HG03558 (cell line): ENCODE measurements at regions not wholly inside any gene's neighbourhood (a gene's known extent, or its start where the extent isn't known, plus 50 kb on each side); places are given as distances from the start of the nearest gene placed in this dataset.

Experiments
- ATAC-seq: cut with Tn5 transposase; IDR thresholded peaks from one replicate; pipeline ENCODE4 v1.9.1; 2021; ENCODE audit warnings: moderate number of reproducible peaks; ENCODE audit not compliant: unreplicated experiment; ENCODE audit errors: extremely low read depth

DNA sequence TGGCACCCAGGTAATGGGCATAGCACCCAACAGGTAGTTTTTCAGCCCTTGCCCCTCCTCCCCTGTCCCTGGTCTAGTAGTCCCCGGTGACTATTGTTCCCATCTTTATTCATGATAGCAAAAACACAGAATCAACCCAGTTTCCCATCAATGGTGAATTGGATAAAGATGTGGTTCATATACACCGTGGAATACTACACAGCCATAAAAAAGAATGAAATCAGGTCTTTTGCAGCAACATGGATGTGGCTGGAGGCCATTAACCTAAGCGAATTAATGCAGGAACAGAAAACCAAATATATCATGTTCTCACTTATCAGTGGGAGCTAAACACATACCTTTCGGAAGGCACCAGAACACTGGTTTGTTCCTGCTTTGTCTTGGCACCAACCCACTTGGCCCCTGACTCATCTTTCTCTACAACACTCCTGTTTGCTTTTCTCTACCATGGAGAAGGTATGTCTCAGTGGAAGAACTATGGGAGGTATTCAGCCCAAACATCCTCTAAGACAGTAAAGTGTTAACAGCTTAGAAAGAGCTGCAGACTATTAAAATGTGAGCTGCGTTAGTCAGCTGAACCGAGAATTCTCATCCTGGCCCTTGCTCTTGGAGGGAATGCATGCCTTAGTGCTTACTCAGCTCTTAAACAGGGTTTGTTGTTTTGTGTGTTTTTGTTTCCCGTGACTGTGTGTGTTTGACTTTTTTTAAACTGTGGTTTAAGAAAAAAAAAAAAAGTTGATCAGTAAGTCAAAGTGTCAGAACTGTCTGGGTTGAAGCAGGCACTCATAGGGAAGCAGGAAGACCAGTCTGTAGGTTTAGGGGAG, 203.0 kb downstream of the TOMM20 start:
- no peak for ATAC-seq

DNA sequence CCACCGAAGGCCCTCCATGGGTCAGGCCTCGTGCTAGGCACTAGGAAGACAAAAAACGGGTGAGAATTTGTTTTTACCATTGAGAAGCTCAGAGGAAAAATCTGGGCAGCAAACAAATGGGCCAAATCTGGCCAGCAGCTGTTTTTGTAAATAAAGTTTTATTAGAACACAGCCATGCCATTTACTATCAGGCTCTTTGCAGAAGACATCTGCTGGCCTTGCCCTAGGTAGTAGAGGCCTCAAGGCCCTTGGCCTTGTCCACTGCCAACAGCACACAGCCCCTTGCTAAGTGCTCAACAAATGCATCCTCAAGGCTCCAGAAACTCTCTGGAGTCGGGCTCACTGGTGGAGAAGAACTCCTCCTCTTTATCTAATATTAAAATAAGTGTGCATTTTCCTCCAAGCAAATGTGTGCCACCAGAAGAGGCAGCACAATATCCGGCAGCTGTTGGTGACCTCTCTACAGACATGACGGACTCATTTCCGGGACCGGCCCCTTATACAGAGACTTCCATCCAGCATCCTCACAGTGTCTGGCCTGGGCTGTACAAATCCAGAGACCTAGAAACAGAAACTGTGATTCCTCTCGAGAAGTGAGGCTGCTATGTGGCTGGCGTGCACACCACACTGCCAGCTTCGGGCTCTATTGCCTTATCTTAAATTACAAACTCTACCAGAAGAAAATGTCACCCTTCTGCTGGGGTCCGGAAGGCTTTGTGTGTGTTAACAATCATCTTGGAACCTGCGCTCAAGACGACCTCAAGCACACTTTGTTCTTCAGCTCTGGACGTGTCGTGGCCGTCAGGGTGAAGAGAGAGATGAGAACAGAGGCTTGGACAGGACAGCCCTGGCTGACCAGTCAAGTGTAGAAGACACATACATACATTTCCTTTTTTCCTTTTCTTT, 203.9 kb downstream of the TOMM20 start:
- no peak for ATAC-seq

DNA sequence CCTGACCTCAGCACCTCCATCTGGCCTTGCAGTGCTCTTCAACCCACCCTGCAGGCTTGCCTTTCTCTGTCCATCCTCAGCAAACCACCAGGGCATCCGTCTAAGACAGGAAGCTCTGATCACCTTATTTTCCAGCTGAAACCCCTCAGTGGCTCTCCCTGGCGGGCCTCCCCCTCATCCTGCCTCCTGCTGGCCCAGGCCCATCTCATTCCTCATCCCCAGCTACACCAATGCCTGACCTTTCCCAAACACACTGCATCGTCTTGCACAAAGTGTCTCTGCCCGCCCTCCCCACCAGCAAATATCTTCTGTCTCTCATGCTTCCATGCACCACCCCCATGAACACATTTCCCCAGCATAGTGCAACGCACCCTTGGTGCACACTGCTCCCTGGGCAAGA, 205.0 kb downstream of the TOMM20 start:
- ATAC-seq = no peak

DNA sequence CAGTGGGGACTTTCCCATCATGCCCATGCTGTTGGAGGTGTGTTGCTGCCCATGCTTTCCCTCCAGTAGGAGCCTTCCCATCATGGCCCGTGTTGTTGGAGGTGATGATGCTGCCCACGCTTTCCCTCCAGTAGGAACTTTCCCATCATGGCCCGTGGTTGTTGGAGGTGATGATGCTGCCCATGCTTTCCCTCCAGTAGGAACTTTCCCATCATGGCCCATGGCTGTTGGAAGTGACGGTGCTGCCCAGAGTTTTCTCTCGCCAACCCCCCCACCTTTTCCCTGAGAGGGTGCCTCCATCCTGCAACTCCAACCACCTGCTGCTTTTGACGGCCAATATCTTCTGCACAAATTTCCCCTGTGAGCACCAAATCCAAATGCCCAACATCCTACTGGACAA, 205.7 kb downstream of the TOMM20 start:
- no peak for ATAC-seq

DNA sequence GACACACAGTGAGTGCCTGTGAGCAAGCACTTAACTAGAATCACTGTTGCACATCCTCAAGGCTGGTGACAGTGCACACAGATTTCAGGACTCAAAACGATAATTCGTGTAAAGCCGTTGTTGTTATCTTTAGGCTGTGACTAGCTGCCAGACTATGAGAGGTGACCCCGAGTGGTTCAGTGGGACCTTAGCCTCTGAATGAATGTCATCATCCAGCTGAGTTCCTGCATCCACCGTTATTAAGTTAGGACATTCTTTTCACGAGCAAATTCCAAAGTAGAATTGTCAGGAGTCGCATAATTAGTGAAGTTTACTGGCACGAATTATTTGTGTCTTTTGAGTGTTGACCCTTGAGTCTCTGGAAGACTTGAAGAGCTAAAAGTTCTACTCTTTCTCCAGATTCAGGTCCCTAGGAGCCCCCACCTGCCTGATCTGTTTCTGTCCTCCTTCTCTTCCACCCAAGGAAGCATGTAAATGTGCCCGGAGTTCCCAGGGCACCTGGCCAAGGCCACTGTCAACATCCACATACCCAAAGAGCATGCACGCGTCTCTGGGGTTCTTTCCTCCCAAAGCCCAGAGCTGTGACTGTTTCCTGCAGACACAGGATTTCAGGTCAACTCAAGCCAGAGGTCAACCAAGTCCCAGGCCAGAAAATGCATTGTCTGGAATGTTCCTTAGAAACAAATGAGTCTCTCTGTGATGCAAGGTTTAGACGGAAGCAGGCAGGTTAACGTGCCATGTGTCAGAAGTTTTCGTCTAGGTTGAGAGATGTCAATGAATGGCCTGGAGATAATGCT, 207.2 kb downstream of the TOMM20 start:
- no peak for ATAC-seq

DNA sequence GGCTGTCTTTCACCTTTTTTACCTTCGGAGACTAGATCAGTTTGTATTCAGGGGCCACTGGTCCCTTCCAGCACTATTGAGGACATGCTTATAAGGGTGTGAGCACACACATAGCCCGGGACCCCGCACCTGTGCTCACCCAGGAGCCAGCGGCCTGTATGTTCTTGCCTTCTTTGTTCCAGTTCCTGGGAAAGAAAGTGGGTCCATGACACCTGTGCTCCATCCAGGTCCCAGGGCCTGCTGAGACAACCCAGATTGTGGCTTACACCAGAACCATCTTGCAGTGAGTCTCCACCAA, 207.8 kb downstream of the TOMM20 start:
- ATAC-seq = no peak

DNA sequence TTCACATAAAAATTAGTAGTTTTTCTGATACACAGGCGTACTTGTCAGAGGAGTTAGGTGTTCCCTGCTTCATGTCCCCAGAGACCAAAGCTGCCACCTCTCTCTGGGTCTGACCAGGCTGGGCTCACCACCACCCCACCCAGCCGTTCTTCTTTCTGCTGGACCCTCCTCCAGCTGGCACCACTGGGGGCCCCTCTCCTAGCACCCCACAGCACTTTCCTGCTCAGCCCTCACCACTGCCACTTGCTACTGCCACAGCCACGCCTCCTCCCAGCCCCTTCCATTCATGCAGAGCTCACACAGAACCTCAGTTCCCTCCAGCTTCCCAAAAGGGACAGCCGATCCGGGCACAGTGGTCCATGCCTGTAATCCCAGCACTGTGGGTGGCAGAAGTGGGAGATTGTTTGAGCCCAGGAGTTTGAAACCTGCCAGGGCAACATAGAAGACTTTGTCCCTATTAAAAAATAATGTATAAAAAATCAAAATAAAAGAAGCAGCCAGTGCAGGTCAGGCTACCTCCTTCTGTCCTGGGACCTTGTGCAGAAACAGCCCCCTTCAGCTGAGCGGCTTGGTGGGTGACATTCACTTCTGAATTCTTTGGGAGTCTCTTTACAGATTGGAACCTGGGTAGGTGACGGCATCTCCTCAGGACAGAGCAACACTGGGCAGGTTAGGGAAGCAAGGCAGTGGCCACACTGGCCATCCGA, 208.3 kb downstream of the TOMM20 start:
- no peak for ATAC-seq

DNA sequence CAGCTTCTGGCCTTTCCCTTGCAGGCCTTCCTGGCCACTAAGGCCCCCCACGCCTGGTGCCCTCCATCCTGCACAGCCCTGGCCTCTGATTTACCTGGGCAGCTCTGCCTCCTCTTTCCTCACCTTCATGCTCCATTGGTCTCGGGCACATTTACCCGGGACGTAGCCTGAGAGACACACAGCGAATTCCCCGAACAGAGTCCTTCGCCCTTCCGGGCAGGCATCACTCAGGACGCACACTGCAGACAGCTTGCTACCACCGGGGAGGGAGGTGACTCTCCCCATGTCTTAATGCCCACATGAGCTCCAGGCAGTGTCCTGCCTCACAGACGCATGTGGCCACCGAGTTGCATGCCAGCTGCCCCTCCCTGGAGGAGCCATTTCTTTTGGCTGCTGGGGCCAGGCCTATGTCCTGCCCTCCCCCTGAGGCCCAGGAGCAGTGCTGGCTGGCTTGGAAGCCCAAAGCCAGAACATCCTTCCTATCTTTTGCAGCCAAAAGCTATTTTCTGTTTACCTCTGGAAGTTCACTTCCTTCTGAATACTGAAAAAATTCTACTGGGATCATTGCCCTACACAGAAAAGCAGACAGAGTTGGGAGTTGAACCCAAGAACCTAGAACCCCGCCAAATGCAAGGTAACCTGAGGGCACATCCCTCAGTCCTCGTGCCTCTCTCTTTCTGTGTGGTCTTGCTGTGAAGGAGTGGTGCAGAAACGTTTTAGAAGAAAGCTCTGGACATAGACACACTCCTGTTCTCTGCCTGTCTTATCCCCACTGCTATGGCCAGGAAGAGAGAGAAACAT, 209.5 kb downstream of the TOMM20 start:
- no peak for ATAC-seq

DNA sequence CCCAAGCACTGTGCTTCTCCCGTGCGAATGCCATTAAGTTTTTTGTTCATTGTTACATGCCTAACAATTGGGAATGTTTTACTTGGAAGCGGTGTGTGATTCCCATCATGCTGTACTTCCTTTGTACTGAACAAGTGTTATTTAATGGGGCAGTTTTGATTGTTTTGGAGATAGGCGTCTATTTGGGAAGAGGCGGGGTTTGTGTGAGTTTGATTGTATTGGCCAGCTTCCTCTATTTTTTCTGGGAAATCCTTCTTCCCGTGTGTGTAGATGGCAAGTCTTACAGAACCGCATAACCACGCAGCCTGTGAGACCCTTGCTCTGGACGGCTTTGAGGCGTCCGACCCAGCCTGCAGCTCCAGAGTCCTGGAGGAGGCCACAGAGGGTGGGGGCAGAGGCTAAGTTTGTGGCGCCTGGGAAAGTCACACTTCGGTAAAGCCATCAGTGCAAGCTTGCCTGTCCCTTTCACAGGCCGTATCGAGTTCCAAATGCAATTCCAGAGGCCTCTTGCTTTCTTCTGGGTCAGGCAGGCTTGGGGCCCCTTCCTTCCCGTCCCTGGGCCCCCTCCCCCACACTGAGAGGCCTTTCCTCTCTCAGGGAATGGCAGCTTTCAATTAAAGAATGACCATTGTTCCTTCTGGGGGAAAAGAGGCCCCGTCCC, 210.3 kb downstream of the TOMM20 start:
- no peak for ATAC-seq

DNA sequence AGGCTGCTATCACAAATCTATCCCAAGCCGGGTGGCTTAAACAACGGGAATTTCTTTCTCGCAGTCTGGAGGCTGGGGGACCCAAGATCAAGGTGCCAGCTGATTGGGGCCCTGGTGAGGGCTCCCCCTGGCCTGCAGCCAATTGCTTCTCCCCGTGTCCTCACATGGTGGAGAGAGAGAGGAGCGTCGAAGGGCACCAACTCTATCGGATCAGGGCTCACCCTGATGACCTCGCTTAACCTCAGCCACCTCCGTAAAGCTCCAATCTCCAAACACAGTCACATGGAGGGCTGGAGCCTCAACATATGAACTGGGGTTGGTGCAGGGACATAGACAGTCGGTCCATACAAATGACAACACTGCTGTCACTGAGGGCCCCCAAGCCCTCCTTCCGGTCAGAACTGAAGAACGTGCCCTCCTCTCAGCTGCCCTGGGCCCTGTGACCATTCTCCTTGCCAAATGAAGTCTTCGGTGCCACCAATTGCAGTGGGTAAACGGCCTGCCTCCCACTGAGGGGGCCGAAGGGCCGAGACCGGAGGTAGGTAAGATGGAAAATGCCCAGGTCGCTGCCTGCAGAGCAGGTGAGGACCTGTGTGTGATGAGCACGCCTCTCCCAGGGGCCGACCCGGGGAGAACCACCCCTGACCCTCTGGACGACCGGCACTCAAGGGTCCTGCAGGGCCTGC, 211.0 kb downstream of the TOMM20 start:
- ATAC-seq = no peak

DNA sequence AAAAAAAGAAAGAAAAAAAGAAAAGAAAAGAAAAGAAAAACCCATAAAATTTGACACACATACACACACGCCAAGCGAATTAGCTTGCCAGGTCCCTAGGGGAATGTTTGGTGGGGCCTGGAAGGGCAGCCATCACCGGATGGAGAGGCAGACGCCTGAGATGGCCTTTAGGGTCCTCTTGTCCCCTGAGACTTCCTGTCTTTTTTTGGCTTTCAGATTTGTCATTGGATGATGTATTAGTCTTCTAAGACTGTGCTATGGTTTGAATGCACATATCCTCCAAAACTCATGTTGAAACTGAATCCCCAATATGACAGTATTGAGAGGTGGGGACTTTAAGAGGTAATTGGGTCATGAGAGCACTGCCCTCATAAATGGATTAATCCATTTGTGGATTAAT, 211.8 kb downstream of the TOMM20 start:
- no peak for ATAC-seq

DNA sequence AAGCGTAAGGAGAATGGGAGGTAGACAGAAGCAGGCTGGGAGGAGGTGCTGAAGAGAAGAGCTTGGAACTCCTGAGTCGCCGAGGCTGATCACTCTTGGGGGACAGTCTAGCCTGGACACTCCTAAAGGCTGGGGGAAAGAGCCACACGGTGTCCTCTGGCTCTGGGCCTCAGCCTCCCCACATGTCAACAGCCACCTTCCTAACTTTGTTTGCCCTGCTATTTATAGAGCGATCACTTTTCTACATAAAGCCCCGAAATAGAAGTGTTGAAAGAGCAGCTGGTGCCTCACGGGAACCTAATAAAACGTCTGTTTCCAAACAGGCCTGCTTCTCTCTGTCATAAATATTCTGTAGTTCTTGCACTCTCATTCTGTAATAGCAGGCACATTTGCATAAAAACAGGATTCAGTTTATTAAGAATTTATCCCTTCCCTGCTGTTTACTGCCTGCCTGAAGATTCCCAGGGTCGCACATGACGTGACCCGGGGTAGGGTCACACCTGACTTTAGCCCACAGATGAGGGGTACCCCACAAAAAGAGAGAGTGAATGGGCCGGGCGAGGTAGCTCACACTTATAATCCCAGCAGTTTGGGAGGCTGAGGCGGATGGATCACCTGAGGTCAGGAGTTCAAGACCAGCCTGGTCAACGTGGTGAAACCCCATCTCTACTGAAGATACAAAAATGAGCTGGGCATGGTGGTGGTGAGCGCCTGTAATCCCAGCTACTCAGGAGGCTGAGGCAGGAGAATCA, 212.5 kb downstream of the TOMM20 start:
- ATAC-seq = no peak

DNA sequence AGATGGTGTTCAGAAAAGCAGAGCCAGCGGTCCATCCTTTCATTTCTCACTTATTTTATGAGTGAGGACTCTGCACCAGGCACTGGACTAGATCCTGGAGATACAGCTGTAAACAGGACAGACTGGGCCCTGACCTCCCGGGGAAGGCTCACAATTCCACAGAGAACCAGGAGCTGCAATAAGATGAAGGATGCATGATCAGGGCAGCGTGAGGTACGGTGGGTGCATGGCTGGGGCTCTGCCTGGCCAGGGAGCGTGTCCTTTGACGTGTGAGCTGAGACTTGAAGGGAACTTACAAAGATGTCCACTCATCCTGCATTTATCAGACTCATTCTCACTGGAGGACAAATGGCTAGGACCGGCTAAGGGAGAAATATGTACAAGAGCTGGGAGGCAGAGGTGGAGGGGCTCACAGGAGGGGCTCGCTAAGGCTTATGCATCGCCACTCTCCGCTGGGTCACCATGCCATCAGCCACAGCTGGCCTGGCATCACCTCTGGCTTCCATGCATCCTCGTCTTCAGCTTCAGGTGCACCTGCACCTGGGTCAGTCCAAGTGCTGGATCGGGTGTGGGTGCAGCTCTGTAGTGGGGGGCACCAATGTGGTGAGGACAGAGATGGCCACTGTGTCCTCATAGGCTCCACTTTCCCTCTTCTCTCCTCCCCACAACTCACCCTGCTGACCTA, 213.9 kb downstream of the TOMM20 start:
- no peak for ATAC-seq

DNA sequence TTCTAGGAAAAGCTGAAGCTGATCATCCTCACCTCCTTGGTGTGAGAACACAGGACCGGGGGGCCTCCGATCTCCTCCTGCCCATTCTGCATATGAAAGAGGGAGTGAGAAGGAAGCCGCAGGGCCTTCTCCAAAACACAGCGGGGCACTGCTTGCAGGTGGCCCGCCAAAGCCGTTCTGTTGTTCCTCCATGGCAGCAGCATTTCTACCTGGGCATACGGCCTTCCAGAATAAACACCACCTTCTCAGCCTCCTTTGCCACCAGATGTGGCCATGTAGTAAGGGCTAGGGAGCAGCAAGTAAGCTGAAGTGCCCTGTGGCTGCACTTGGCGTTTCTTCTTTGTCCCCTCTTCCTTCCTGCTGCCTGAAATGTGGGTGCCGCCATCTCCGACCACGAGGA, 214.9 kb downstream of the TOMM20 start:
- no peak for ATAC-seq

DNA sequence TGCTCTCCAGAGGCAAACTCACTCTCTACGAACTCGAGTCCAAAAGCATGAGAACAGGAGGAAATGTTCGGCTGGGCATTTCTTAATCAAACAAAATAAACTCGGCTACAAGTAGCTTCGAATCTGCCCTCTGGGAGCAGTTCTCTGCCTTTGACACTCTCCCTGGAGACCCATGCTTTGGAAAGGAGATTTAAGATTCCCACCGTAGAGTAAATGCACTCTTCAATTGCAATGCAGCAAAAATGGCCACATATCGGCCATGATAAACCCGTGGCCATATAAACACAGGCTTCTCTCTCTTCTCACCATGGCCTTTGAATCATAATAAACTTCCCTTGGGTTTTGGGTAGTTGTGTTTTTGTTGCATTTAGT, 215.4 kb downstream of the TOMM20 start:
- ATAC-seq = no peak

DNA sequence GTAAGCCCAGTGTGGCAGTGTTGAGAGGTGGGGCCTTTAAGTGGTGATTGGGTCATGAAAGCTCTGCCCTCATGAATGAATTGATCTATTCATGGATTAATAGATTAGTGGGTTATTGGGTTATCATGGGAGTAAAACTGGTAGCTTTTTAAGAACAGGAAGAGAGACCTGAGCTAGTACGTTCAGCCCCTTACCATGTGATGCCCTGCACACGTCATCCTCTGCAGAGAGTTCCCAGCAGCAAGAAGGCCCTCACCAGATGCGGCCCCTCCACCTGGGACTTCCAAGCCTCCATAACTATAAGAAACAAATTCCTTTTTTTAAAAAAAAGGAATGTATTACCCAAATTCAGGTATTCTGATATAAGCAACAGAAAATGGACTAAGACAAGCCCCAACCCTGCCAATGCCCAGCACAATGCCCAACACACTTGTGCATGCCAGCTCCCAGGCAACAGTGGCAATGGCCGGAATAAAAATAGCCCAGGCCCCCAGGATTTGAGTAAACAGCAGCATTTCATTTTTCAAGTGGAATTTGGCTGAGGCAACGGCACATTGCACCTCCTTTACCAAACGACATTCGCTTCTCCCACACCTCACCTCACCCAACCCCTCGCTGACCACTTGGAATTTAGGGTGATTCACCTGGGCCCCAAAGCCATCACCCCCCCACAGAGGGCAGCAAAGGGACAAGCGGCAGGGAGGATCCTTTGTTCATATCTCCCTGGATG, 215.9 kb downstream of the TOMM20 start:
- ATAC-seq = no peak

DNA sequence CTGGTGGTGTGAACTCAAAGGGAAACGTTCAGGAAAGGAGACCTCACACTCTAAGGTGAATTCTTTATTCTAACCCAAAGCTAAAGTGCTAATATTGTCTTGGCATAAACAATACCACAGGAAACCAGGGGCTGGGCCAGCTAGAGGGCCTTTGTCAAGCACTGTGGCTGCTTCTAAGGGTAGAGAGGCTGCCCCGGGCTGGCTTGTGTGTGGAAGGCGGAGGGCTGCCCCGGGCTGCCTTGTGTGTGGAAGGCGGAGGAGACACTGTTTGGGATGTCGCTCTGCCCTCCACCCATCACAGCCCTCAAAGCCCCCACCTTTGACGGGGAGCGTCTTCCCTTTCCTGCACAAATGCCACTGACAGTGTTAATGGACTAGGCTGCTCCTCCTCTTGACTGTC, 216.8 kb downstream of the TOMM20 start:
- ATAC-seq = no peak
